ENCODE measurements at regions not wholly inside any gene's neighbourhood (a gene's known extent, or its start where the extent isn't known, plus 50 kb on each side); places are given as distances from the start of the nearest gene placed in this dataset.

DNA sequence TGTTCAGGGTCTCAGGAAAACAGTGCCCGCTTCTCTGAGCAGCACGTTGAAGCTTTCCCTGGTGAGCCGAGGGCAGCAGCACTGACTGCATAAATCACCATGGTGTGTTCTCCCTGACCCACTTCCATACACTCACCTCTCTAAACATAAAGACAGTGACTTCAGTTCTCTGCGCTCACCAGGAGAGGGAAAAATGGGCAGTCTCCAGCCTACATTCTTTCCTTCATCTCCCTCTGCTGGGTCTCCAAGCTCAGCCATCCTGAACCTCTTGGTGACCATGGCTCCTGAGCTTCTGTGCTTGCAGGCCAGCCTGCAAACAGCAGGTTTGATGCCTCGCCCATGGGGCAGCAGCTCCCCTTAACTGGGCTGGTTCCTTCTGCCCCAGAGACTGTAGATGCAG lies 236.6 kb upstream of the ZNF32 start:
- H3K36me3 ChIP-seq: no peaks in the 10 kb centered on the region
- intact Hi-C loops (cut with DNase I): no loop called here
- H3K9ac ChIP-seq (ENCODE audit: low read depth in 2 of 2, low read length in 2 of 2): no peak overlapping the region
- no peaks in the 10 kb centered on the region for H3K4me1 ChIP-seq
- H3K9me3 ChIP-seq: no peaks in the 10 kb centered on the region
- no peak for DNase-seq
- H3K27me3 ChIP-seq: no peaks in the 10 kb centered on the region
- no peak overlapping the region for H3K27ac ChIP-seq
- H3K4me3 ChIP-seq: no peak overlapping the region
- TF ChIP-seq, protein P1, sequence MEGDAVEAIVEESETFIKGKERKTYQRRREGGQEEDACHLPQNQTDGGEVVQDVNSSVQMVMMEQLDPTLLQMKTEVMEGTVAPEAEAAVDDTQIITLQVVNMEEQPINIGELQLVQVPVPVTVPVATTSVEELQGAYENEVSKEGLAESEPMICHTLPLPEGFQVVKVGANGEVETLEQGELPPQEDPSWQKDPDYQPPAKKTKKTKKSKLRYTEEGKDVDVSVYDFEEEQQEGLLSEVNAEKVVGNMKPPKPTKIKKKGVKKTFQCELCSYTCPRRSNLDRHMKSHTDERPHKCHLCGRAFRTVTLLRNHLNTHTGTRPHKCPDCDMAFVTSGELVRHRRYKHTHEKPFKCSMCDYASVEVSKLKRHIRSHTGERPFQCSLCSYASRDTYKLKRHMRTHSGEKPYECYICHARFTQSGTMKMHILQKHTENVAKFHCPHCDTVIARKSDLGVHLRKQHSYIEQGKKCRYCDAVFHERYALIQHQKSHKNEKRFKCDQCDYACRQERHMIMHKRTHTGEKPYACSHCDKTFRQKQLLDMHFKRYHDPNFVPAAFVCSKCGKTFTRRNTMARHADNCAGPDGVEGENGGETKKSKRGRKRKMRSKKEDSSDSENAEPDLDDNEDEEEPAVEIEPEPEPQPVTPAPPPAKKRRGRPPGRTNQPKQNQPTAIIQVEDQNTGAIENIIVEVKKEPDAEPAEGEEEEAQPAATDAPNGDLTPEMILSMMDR (IDR thresholded peaks at IDR 0.05): no peak

DNA sequence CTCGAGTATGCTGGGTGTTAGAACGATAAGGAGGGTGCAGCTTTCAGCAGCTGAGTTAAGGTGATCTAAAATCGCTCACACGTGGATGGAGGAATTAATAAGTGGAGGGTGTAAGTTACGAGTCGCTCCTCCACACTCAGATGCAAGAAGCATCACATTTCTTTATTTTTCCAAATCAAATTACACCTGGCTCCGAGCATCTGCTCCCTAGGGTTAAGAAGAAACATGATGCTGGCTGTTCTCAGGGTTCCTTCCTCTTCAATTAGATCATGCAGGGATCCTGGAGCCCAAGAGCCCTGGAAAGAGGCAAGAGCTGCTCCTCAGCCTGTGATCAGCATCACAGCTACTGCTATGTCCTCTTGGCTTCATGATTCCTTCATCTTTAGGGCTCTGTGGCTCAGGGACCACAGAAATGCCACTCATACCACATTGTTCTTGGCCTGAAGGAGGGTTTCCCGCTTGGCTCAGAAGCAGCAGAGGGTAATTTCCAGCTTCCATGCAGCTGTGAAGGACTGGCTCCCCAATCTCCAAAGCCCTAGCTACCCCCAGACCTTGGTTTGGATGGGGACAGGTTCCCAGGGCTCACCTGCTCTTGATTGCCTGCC lies 235.9 kb upstream of the ZNF32 start:
- Histone ChIP-seq H3K4me1 (no peaks in the 10 kb centered on the region), H3K9ac (ENCODE audit: low read depth in 2 of 2, low read length in 2 of 2) (no peak overlapping the region), H3K36me3 (no peaks in the 10 kb centered on the region), H3K27ac (no peak overlapping the region), H3K4me3 (no peak overlapping the region), H3K9me3 (no peaks in the 10 kb centered on the region), H3K27me3 (no peaks in the 10 kb centered on the region)
- intact Hi-C loops (cut with DNase I): no loop called here
- TF ChIP-seq, protein P1 (IDR thresholded peaks at IDR 0.05): no peak
- DNase-seq: no peak

DNA sequence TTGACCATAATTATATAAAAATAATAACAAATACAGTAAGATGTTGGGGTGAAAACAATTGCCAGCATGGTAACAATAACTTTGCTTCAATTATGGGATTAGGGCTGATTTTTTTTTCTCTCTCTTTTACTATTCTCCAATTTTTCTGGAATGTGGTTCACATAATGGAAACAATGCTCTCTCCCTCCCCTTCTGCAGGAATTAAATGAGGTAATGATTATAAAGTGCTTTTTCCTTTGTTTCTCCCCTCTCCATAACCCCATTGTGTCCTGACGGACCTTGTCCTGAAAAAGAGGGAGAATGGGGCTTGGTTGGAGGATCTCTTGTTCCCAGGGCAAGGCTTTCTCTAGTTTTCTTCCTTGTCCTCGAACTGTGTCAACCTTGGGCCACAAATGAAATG lies 234.0 kb upstream of the ZNF32 start:
- H3K9me3 ChIP-seq: no peaks in the 10 kb centered on the region
- H3K36me3 ChIP-seq: no peaks in the 10 kb centered on the region
- intact Hi-C loops (cut with DNase I): no loop called here
- no peak overlapping the region for H3K4me3 ChIP-seq
- TF ChIP-seq, protein P1 (IDR thresholded peaks at IDR 0.05): no peak
- DNase-seq: no peak
- H3K9ac ChIP-seq (ENCODE audit: low read depth in 2 of 2, low read length in 2 of 2): no peak overlapping the region
- H3K27ac ChIP-seq: no peak overlapping the region
- no peaks in the 10 kb centered on the region for H3K27me3 ChIP-seq
- no peaks in the 10 kb centered on the region for H3K4me1 ChIP-seq

DNA sequence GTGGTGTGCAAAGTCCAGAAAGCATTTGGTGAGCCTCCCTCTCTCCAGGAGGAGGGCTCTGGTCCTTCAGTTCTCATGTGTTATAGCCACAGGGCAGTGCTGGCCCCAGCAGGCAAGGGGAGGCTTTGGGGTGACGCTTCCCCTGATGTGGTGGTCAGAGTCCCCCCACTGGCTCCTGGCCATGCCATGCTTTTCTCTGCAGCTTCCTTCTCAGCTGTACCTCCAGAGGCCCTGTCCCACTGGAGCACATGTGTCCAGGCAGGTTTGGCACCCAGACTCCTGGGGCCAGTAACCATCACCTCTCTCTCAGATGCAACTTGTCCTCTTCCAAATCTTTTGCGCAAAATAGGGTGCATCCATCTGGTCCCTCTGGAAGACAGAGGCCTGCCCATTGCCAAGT lies 233.0 kb upstream of the ZNF32 start:
- no peaks in the 10 kb centered on the region for H3K4me1 ChIP-seq
- no peak overlapping the region for H3K27ac ChIP-seq
- intact Hi-C loops (cut with DNase I): no loop called here
- H3K9me3 ChIP-seq: no peaks in the 10 kb centered on the region
- H3K4me3 ChIP-seq: no peak overlapping the region
- no peaks in the 10 kb centered on the region for H3K27me3 ChIP-seq
- DNase-seq: no peak
- H3K9ac ChIP-seq (ENCODE audit: low read depth in 2 of 2, low read length in 2 of 2): no peak overlapping the region
- H3K36me3 ChIP-seq: no peaks in the 10 kb centered on the region
- TF ChIP-seq, protein P1 (IDR thresholded peaks at IDR 0.05): no peak

DNA sequence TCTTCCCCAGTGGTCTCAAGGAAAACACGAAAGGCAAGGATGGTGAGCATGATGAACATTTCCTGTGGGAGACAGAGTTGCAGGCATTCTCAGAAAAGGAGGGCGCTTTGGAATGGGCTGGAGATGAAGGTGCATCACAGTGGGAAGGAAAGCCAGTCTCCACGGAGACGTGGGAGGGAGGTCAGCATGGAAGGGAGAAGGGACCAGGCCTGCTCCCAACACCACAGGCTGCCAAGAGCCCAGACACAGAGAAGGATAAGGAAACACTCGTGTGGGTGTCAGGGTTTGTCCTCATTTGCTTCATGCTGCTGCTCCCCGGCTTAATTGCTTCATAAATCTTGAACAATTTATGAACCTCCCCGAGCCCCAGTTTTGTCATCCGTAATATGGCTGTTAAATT lies 231.5 kb upstream of the ZNF32 start:
- Histone ChIP-seq H3K4me3 (no peak overlapping the region), H3K27me3 (no peaks in the 10 kb centered on the region), H3K9ac (ENCODE audit: low read depth in 2 of 2, low read length in 2 of 2) (no peak overlapping the region), H3K36me3 (no peaks in the 10 kb centered on the region), H3K4me1 (no peaks in the 10 kb centered on the region), H3K27ac (no peak overlapping the region), H3K9me3 (no peaks in the 10 kb centered on the region)
- intact Hi-C loops (cut with DNase I): no loop called here
- no peak for DNase-seq
- TF ChIP-seq, protein P1 (IDR thresholded peaks at IDR 0.05): no peak
